H1 (cell line): ENCODE measurements at regions not wholly inside any gene's neighbourhood (a gene's known extent, or its start where the extent isn't known, plus 50 kb on each side); places are given as distances from the start of the nearest gene placed in this dataset.

ENCODE experiments used
- CTCF ChIA-PET: fragments of 300-600 bp; sonication (Branson Sonifier 250); formaldehyde crosslinking; loops from one replicate; lab custom pipeline; 2021; ENCODE audit not compliant: partially characterized antibody; lab: Charles Lee
- POLR2A ChIA-PET: fragments of 300-600 bp; sonication (Branson Sonifier 250); formaldehyde crosslinking; loops from one replicate; lab custom pipeline; 2021; ENCODE audit warnings: inconsistent platforms; ENCODE audit not compliant: partially characterized antibody; lab: Charles Lee
- DNase-seq, 2 experiments: peaks; one replicate each; pipeline versions ENCODE4 v3.0.0 to v3.0.0-alpha.2; 2010 to 2022; ENCODE audit warnings: low spot score in 2 of 2, low read depth in 1 of 2, mixed read lengths in 1 of 2
- FAIRE-seq: peaks from 2 replicates; lab custom pipeline; 2011; peaks lifted over from hg19 to GRCh38; lab: Jason Lieb, UNC
- H2AFZ ChIP-seq: 2 replicates; pipeline ENCODE4 v1.8.1; 2012; ENCODE audit warnings: low read length, inconsistent platforms
- H2AK5ac ChIP-seq: 2 replicates; pipeline ENCODE4 v1.6.1; 2013; ENCODE audit warnings: low read depth, low read length
- H2BK120ac ChIP-seq: replicated peaks from 2 replicates; pipeline ENCODE3; 2013; ENCODE audit warnings: low read depth, low read length, inconsistent platforms
- H2BK12ac ChIP-seq: 2 replicates; pipeline ENCODE4 v1.6.1; 2013; ENCODE audit warnings: low read depth, low read length
- H2BK15ac ChIP-seq: 2 replicates; pipeline ENCODE4 v1.6.1; 2013; ENCODE audit warnings: low read length
- H2BK20ac ChIP-seq: 2 replicates; pipeline ENCODE4 v1.6.1; 2013; ENCODE audit warnings: low read length
- H2BK5ac ChIP-seq: 2 replicates; pipeline ENCODE4 v1.6.1; 2013; ENCODE audit warnings: low read depth, low read length
- H3K14ac ChIP-seq: 2 replicates; pipeline ENCODE4 v1.6.1; 2013; ENCODE audit warnings: inconsistent platforms; ENCODE audit not compliant: insufficient read length
- H3K18ac ChIP-seq: 2 replicates; pipeline ENCODE4 v1.6.1; 2013; ENCODE audit warnings: low read length; ENCODE audit errors: extremely low read depth
- H3K23ac ChIP-seq: 2 replicates; pipeline ENCODE4 v1.6.1; 2013; ENCODE audit warnings: inconsistent platforms; ENCODE audit not compliant: insufficient read length
- H3K23me2 ChIP-seq: 2 replicates; pipeline ENCODE4 v1.6.1; 2013; ENCODE audit warnings: low read depth, low read length
- H3K27ac ChIP-seq: 2 replicates; pipeline ENCODE4 v1.6.1; 2011; ENCODE audit warnings: low read depth, low read length, inconsistent platforms
- H3K27me3 ChIP-seq, 4 experiments: replicated peaks in 1 of 4; 1 replicate in 1 of 4; 2 replicates in 3 of 4; pipeline versions ENCODE4 v1.6.1 to v1.8.1; 2011 to 2013; ENCODE audit warnings: low read length in 3 of 4, mild to moderate bottlenecking in 3 of 4, inconsistent platforms in 2 of 4, mixed read lengths in 2 of 4, moderate library complexity in 1 of 4; ENCODE audit not compliant: control insufficient read depth in 3 of 4, insufficient read depth in 3 of 4; ENCODE audit errors: extremely low read depth in 1 of 4
- H3K36me3 ChIP-seq, 4 experiments: 2 replicates each; pipeline versions ENCODE4 v1.6.1 to v1.8.1; 2011 to 2013; ENCODE audit warnings: mild to moderate bottlenecking in 4 of 4, low read length in 3 of 4, moderate library complexity in 2 of 4, control low read depth in 1 of 4, inconsistent platforms in 1 of 4; ENCODE audit not compliant: insufficient read depth in 4 of 4, control insufficient read depth in 2 of 4
- H3K4ac ChIP-seq: replicated peaks from 2 replicates; pipeline ENCODE3; 2013; ENCODE audit warnings: low read length, low read depth, mixed read lengths, inconsistent platforms; ENCODE audit not compliant: insufficient read length
- H3K4me1 ChIP-seq, 4 experiments: replicated peaks in 1 of 4; 1 replicate in 1 of 4; 2 replicates in 3 of 4; pipeline versions ENCODE4 v1.6.1 to v1.8.1; 2011 to 2013; ENCODE audit warnings: low read length in 3 of 4, inconsistent platforms in 2 of 4, mixed read lengths in 1 of 4; ENCODE audit not compliant: insufficient read depth in 4 of 4, control insufficient read depth in 3 of 4
- H3K4me2 ChIP-seq, 2 experiments: 2 replicates each; pipeline versions ENCODE4 v1.6.1 to v1.8.1; 2011 to 2013; ENCODE audit warnings: low read depth in 2 of 2, low read length in 2 of 2, control low read depth in 1 of 2, inconsistent platforms in 1 of 2, mild to moderate bottlenecking in 1 of 2; ENCODE audit not compliant: insufficient read depth in 1 of 2
- H3K4me3 ChIP-seq, 4 experiments: fragments of 200-600, 300-600 bp in 1 of 4; sonication (generic), shearing (Covaris generic), sonication (Bioruptor Twin) in 1 of 4; 2 replicates each; pipeline versions ENCODE4 v1.5.1 to v1.8.1; 2011 to 2016; ENCODE audit warnings: low read length in 4 of 4, low read depth in 3 of 4, control low read depth in 2 of 4, inconsistent platforms in 2 of 4, mild to moderate bottlenecking in 2 of 4, mixed read lengths in 1 of 4, moderate library complexity in 1 of 4; ENCODE audit not compliant: insufficient read depth in 2 of 4; ENCODE audit errors: extremely low read depth in 1 of 4
- H3K56ac ChIP-seq: replicated peaks from 2 replicates; pipeline ENCODE3; 2013; ENCODE audit warnings: low read depth, mild to moderate bottlenecking, mixed read lengths, low read length, inconsistent platforms; ENCODE audit not compliant: insufficient read length
- H3K79me1 ChIP-seq: 2 replicates; pipeline ENCODE4 v1.6.1; 2013; ENCODE audit warnings: low read depth, low read length, control low read depth
- H3K79me2 ChIP-seq, 2 experiments: 2 replicates each; pipeline versions ENCODE4 v1.6.1 to v1.8.1; 2012 to 2013; ENCODE audit warnings: low read length in 2 of 2, mild to moderate bottlenecking in 2 of 2, inconsistent platforms in 1 of 2; ENCODE audit not compliant: insufficient read depth in 2 of 2, control insufficient read depth in 1 of 2
- H3K9ac ChIP-seq, 4 experiments: replicated peaks in 1 of 4; 1 replicate in 1 of 4; 2 replicates in 3 of 4; pipeline versions ENCODE4 v1.6.1 to v1.8.1; 2011 to 2013; ENCODE audit warnings: low read depth in 3 of 4, low read length in 3 of 4, control low read depth in 2 of 4, mild to moderate bottlenecking in 2 of 4, moderate library complexity in 2 of 4, inconsistent platforms in 1 of 4; ENCODE audit errors: extremely low read depth in 1 of 4
- H3K9me3 ChIP-seq, 2 experiments: 2 replicates each; pipeline versions ENCODE4 v1.6.1 to v1.8.1; 2012 to 2013; ENCODE audit warnings: mild to moderate bottlenecking in 2 of 2, moderate library complexity in 2 of 2, control low read depth in 1 of 2, inconsistent platforms in 1 of 2, low read depth in 1 of 2, low read length in 1 of 2, mixed read lengths in 1 of 2; ENCODE audit not compliant: insufficient read depth in 2 of 2
- H4K20me1 ChIP-seq, 2 experiments: replicated peaks in 1 of 2; 2 replicates each; pipeline versions ENCODE3 to v1.8.1; 2011 to 2013; ENCODE audit warnings: inconsistent platforms in 2 of 2, low read length in 2 of 2, mild to moderate bottlenecking in 1 of 2; ENCODE audit not compliant: insufficient read depth in 2 of 2, control insufficient read depth in 1 of 2
- H4K5ac ChIP-seq: 2 replicates; pipeline ENCODE4 v1.6.1; 2013; ENCODE audit warnings: low read length, low read depth, mixed read lengths, inconsistent platforms; ENCODE audit not compliant: insufficient read length
- H4K8ac ChIP-seq: 2 replicates; pipeline ENCODE4 v1.8.0; 2013; ENCODE audit warnings: mild to moderate bottlenecking, moderate library complexity, low read length, inconsistent platforms; ENCODE audit not compliant: insufficient read depth; ENCODE audit errors: extremely low read depth
- H4K91ac ChIP-seq: replicated peaks from 2 replicates; pipeline ENCODE3; 2013; ENCODE audit warnings: low read length, mixed read lengths, inconsistent platforms; ENCODE audit not compliant: insufficient read length
- CTBP2 ChIP-seq: IDR thresholded peaks from 2 replicates; pipeline ENCODE4 v1.7.0; 2011; ENCODE audit warnings: borderline replicate concordance, mild to moderate bottlenecking, moderate library complexity, mixed read lengths, low read length; ENCODE audit not compliant: insufficient read depth, insufficient read length
- WGBS, 2 experiments: shearing (Covaris generic) in 1 of 2; methylation state at CpG; one replicate each; pipeline versions ENCODE4 v1.1.6 to v1.1.7; 2013 to 2015; ENCODE audit warnings: low lambda C conversion rate in 2 of 2, mixed read lengths in 2 of 2, inconsistent platforms in 1 of 2, low coverage in 1 of 2, missing lambda C conversion rate in 1 of 2; ENCODE audit not compliant: insufficient replicate concordance in 2 of 2, insufficient coverage in 1 of 2, insufficient read length in 1 of 2; ENCODE audit errors: extremely low coverage in 1 of 2, missing lambda C conversion rate in 1 of 2; 5-methylcytosine and 5-hydroxymethylcytosine counted together
- TF ChIP-seq, protein P1 (sequence below): IDR thresholded peaks from 2 replicates; pipeline ENCODE4 v1.6.1; 2011; ENCODE audit warnings: low read length, improper control_type of control experiment

DNA sequence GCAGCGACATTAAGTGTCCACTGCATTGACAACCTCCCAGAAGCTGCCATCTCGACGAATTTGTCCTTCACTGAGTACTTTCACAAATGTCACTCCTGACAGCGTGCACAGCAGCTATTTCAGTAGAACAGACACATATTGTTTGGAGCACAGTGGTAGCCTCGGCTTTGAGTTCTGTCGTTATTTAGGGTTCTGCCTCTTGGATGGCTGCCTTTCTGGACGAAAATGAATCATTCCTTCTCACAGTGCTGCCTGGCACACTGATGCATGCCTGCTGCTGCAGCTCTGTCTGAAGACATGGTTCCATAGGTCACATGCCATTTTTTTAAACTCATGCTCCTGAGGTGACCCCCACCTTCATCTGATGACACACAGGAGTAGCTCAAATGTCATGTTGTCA, 477.0 kb downstream of the C6orf118 start:
- Histone ChIP-seq H3K4ac (no peak overlapping the region), H3K23me2 (no peaks in the 10 kb centered on the region), H2BK15ac (no peak overlapping the region), H4K91ac (no peak overlapping the region), H2BK20ac (no peak overlapping the region), H2AK5ac (no peak overlapping the region), H3K4me2 (no peak overlapping the region), H3K18ac (no peak overlapping the region), H4K20me1 (no peaks in the 10 kb centered on the region), H3K4me1 (no peaks in the 10 kb centered on the region), H3K4me3 (no peak overlapping the region), H4K5ac (no peak overlapping the region), H3K23ac (no peak overlapping the region), H2BK5ac (no peak overlapping the region), H3K79me1 (no peaks in the 10 kb centered on the region), H2AFZ (no peak overlapping the region), H3K36me3 (no peaks in the 10 kb centered on the region), H3K56ac (no peak overlapping the region), H3K14ac (no peak overlapping the region), H3K9me3 (0 out of 4 replicates have a peak, but pooled peaks cover 0 to 2% of the 10 kb centered on the region in 2 experiments), H3K27me3 (no peaks in the 10 kb centered on the region), H2BK120ac (no peak overlapping the region), H3K27ac (no peak overlapping the region), H3K9ac (no peak overlapping the region), H2BK12ac (no peak overlapping the region), H4K8ac (no peak overlapping the region), H3K79me2 (no peaks in the 10 kb centered on the region)
- ChIA-PET POLR2A (no interaction called here), CTCF (no interaction called here)
- DNase-seq = no peak
- no peak for TF ChIP-seq CTBP2
- TF ChIP-seq, protein P1, sequence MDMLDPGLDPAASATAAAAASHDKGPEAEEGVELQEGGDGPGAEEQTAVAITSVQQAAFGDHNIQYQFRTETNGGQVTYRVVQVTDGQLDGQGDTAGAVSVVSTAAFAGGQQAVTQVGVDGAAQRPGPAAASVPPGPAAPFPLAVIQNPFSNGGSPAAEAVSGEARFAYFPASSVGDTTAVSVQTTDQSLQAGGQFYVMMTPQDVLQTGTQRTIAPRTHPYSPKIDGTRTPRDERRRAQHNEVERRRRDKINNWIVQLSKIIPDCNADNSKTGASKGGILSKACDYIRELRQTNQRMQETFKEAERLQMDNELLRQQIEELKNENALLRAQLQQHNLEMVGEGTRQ = no peak
- no peak for FAIRE-seq
- 93% methylated on average over 7 of the region's 7 CpGs; no CpG with 5 or more reads in 1 of the 2 experiments for WGBS, 2 experiments
